Right kidney (tissue), 1 donor: ENCODE measurements at regions not wholly inside any gene's neighbourhood (a gene's known extent, or its start where the extent isn't known, plus 50 kb on each side); places are given as distances from the start of the nearest gene placed in this dataset.

Experiments used
- DNase-seq: peaks from one replicate; pipeline ENCODE4 v3.0.0-alpha.2; 2016

- no peak for DNase-seq
Measured at GRCh38 chr21:17900281-17900989, 81.3 kb upstream of the C21orf91 start.

DNA sequence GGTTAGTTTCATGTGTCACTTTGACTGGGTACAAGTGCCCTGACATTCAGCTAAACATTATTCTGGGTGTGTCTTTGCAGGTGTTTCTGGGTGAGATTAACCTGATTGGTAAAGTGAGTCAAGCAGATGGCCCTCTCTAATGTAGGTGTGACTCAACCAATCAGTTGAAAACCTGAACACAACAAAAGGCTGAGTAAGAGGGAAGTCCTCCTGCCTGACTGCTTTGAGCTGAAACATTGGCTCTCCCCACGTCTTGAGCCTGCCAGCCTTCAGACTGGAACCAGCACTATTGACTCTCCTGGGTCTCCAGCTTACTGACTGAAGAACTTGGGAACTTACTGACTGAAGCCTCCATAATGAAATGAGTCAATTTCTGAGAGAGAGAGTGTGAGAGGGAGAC lies 70.0 kb upstream of the C21orf91 start:
- DNase-seq, result no peak

- DNase-seq, result no peak
Measured at GRCh38 chr21:17869115-17869514, 50.0 kb upstream of the C21orf91 start.
